ENCODE measurements at regions not wholly inside any gene's neighbourhood (a gene's known extent, or its start where the extent isn't known, plus 50 kb on each side); places are given as distances from the start of the nearest gene placed in this dataset.

DNA sequence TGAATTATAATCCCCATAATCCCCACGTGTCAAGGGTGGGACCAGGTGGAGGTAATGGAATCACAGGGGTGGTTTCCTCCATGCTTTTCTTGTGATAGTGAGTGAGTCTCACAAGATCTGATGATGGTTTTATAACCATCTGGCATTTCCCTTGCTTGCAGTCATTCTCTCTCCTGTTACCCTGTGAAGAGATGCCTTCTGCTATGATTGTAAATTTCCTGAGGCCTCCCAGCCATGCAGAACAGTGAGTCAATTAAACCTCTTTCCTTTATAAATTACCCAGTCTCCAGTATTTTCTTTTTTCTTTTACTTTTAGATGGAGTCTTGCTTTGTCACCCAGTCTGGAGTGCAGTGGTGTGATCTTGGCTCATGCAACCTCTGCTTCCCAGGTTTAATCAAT lies 182.7 kb upstream of the SEMA6A start:
- Histone ChIP-seq H3K9me3 (ENCODE audit: control insufficient read depth in 2 of 2, insufficient read depth in 1 of 2, low read length in 1 of 2) (no peaks in the 10 kb centered on the region), H3K4me3 (ENCODE audit: low read length in 2 of 2) (no peak overlapping the region)
- 92% methylated on average over 1 of the region's 1 CpG for WGBS

DNA sequence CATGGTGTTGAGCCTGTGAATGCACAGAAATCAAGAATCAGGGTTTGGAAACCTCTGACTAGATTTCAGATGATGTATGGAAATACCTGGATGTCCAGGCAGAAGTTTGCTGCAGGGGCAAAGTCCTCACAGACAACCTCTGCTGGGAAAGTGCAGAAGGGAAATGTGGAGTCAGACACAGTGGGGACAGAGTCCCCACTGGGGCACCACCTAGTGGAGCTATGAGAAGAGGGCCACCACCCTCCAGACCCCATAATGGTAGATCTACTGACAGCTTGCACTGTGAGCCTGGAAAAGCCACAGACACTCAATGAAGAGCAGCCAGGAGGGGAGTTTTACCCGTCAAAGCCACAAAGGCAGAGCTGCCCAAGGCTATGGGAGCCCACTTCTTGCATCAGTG lies 181.9 kb upstream of the SEMA6A start:
- Histone ChIP-seq H3K36me3 (ENCODE audit: control insufficient read depth in 2 of 2, insufficient read depth in 2 of 2, low read length in 1 of 2) (no peaks in the 10 kb centered on the region), H3K4me3 (ENCODE audit: low read length in 2 of 2) (no peak overlapping the region), H3K27ac (ENCODE audit: low read depth in 1 of 2, low read length in 1 of 2) (no peak overlapping the region), H3K9me3 (ENCODE audit: control insufficient read depth in 2 of 2, insufficient read depth in 1 of 2, low read length in 1 of 2) (no peaks in the 10 kb centered on the region), H3K4me1 (ENCODE audit: control insufficient read depth in 2 of 2, insufficient read depth in 2 of 2, low read length in 2 of 2) (no peaks in the 10 kb centered on the region), H3K27me3 (ENCODE audit: control insufficient read depth in 2 of 2, insufficient read depth in 1 of 2, low read length in 1 of 2) (no peaks in the 10 kb centered on the region)
- DNase-seq (ENCODE audit: low read depth in 6 of 9, low spot score in 9 of 9): no peak
- 77% methylated on average over 1 of the region's 1 CpG for WGBS

More for the DNA sequence above, 182.7 kb upstream of the SEMA6A start:
- Histone ChIP-seq H3K36me3 (ENCODE audit: control insufficient read depth in 2 of 2, insufficient read depth in 2 of 2, low read length in 1 of 2) (no peaks in the 10 kb centered on the region), H3K4me1 (ENCODE audit: control insufficient read depth in 2 of 2, insufficient read depth in 2 of 2, low read length in 2 of 2) (no peaks in the 10 kb centered on the region), H3K27ac (ENCODE audit: low read depth in 1 of 2, low read length in 1 of 2) (no peak overlapping the region), H3K27me3 (ENCODE audit: control insufficient read depth in 2 of 2, insufficient read depth in 1 of 2, low read length in 1 of 2) (no peaks in the 10 kb centered on the region)
- DNase-seq (ENCODE audit: low read depth in 6 of 9, low spot score in 9 of 9): no peak

DNA sequence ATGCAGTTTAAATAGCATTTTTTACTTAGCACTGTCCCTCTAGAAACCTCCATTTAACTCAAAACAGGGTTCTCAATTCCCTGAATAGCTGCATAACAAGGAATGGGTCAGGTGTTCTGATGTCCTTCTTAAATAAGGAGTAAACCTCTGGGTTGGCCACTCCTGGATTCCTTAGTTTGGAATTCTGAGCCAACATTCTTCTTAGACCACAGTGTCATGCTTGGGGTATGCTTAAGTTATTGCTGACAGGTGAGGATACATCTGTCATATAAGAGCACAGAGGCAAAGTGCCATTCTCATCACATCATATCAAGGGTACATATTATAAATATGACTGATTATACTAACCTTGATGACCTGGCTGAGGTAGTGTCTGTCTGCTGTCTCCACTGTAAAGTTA lies 179.9 kb upstream of the SEMA6A start:
- no peaks in the 10 kb centered on the region for H3K36me3 ChIP-seq (ENCODE audit: control insufficient read depth in 2 of 2, insufficient read depth in 2 of 2, low read length in 1 of 2)
- no peak overlapping the region for H3K27ac ChIP-seq (ENCODE audit: low read depth in 1 of 2, low read length in 1 of 2)
- no peak for DNase-seq (ENCODE audit: low read depth in 6 of 9, low spot score in 9 of 9)
- H3K4me3 ChIP-seq (ENCODE audit: low read length in 2 of 2): no peak overlapping the region
- H3K27me3 ChIP-seq (ENCODE audit: control insufficient read depth in 2 of 2, insufficient read depth in 1 of 2, low read length in 1 of 2): no peaks in the 10 kb centered on the region
- H3K9me3 ChIP-seq (ENCODE audit: control insufficient read depth in 2 of 2, insufficient read depth in 1 of 2, low read length in 1 of 2): no peaks in the 10 kb centered on the region
- H3K4me1 ChIP-seq (ENCODE audit: control insufficient read depth in 2 of 2, insufficient read depth in 2 of 2, low read length in 2 of 2): no peaks in the 10 kb centered on the region

DNA sequence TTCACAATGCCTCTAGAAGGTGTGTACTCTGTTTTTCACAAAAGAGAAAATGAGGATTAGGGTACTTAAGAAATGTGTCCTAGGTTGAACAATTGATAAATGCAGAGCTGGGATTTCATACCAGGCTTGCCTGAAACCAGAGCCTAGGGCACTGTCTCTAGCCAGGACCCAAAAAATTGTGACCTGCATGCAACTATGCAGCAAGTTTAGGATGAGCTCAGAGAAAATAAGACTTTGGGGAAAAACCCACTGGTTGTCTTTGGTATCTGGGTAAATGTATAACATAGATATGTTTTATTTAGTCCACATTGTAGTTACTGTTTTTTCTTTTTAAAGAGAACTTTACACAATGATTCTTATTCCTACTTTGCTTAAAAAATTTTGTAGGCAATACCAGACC lies 177.1 kb upstream of the SEMA6A start:
- Histone ChIP-seq H3K4me1 (ENCODE audit: control insufficient read depth in 2 of 2, insufficient read depth in 2 of 2, low read length in 2 of 2) (no peaks in the 10 kb centered on the region), H3K36me3 (ENCODE audit: control insufficient read depth in 2 of 2, insufficient read depth in 2 of 2, low read length in 1 of 2) (no peaks in the 10 kb centered on the region), H3K27ac (ENCODE audit: low read depth in 1 of 2, low read length in 1 of 2) (no peak overlapping the region), H3K27me3 (ENCODE audit: control insufficient read depth in 2 of 2, insufficient read depth in 1 of 2, low read length in 1 of 2) (no peaks in the 10 kb centered on the region), H3K4me3 (ENCODE audit: low read length in 2 of 2) (no peak overlapping the region), H3K9me3 (ENCODE audit: control insufficient read depth in 2 of 2, insufficient read depth in 1 of 2, low read length in 1 of 2) (no peaks in the 10 kb centered on the region)
- DNase-seq (ENCODE audit: low read depth in 6 of 9, low spot score in 9 of 9): no peak

DNA sequence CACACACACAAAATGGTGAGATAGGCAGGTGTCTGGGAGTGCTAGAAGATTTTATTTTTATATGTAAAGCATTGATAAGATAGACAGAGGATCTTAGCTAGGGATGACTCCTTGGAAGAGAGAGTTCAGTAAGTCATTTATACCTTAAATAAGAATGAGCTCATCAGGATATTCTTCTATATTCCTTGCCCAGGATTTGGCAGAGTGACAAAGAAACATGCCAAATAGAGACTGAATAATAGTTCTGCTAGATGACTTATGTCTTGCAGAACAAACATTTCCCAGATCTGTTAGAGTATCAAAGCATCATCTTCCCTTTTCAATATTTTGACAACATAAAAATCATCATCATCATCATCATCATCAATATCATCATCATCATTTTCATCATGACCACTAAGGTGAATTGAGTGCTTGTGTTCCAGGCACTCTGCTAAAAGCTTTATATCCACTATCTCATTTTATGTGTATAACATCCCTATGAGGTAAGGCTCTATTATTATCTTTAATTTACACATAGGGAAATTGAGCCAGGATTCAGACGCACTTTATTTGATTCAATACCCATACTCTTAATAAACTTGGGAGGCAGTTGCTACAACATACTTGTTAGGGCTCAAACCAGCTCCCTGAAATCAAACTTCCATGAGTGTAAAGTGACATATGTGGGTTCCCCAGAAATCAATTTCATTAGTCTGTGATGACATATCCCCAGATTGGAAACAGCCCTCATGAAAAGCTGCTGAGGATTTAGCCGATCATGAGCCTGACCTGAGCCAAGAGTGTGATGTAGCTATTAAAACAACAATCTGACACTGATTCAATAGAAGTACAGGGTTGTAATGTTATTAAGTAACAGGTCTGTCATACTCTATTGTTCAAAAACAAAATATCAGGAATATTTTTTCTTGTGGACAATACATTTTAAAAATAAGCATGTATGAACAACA lies 176.3 kb upstream of the SEMA6A start:
- DNase-seq (ENCODE audit: low read depth in 6 of 9, low spot score in 9 of 9): no peak
- H3K4me3 ChIP-seq (ENCODE audit: low read length in 2 of 2): no peak overlapping the region
- H3K36me3 ChIP-seq (ENCODE audit: control insufficient read depth in 2 of 2, insufficient read depth in 2 of 2, low read length in 1 of 2): no peaks in the 10 kb centered on the region
- WGBS: 96% methylated on average over 2 of the region's 2 CpGs
- no peaks in the 10 kb centered on the region for H3K27me3 ChIP-seq (ENCODE audit: control insufficient read depth in 2 of 2, insufficient read depth in 1 of 2, low read length in 1 of 2)
- H3K9me3 ChIP-seq (ENCODE audit: control insufficient read depth in 2 of 2, insufficient read depth in 1 of 2, low read length in 1 of 2): no peaks in the 10 kb centered on the region
- H3K27ac ChIP-seq (ENCODE audit: low read depth in 1 of 2, low read length in 1 of 2): no peak overlapping the region
- H3K4me1 ChIP-seq (ENCODE audit: control insufficient read depth in 2 of 2, insufficient read depth in 2 of 2, low read length in 2 of 2): no peaks in the 10 kb centered on the region

DNA sequence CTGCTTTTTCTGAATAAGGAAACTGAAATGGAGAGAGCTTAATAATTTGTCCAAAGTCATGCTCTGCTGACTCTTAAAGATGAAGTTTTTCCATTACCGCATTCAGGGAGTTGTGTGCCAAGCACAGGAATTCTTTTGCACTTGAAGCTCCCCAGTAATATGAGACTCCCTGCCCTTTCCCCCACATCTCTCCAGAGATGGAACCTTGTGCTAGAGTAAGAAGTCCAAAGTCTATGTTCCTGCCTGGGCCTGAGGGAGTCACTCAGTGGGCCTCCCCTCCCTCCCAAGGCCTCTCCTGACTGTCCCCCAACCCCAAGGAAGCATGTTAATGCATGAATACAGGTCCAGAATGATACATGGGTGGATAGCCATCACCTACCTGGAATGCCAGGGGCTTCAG lies 173.3 kb upstream of the SEMA6A start:
- H3K4me3 ChIP-seq (ENCODE audit: low read length in 2 of 2): no peak overlapping the region
- H3K27ac ChIP-seq (ENCODE audit: low read depth in 1 of 2, low read length in 1 of 2): no peak overlapping the region
- H3K36me3 ChIP-seq (ENCODE audit: control insufficient read depth in 2 of 2, insufficient read depth in 2 of 2, low read length in 1 of 2): no peaks in the 10 kb centered on the region
- WGBS: 97% methylated on average over 1 of the region's 1 CpG
- H3K27me3 ChIP-seq (ENCODE audit: control insufficient read depth in 2 of 2, insufficient read depth in 1 of 2, low read length in 1 of 2): no peaks in the 10 kb centered on the region
- no peaks in the 10 kb centered on the region for H3K4me1 ChIP-seq (ENCODE audit: control insufficient read depth in 2 of 2, insufficient read depth in 2 of 2, low read length in 2 of 2)
- no peak for DNase-seq (ENCODE audit: low read depth in 6 of 9, low spot score in 9 of 9)
- no peaks in the 10 kb centered on the region for H3K9me3 ChIP-seq (ENCODE audit: control insufficient read depth in 2 of 2, insufficient read depth in 1 of 2, low read length in 1 of 2)

DNA sequence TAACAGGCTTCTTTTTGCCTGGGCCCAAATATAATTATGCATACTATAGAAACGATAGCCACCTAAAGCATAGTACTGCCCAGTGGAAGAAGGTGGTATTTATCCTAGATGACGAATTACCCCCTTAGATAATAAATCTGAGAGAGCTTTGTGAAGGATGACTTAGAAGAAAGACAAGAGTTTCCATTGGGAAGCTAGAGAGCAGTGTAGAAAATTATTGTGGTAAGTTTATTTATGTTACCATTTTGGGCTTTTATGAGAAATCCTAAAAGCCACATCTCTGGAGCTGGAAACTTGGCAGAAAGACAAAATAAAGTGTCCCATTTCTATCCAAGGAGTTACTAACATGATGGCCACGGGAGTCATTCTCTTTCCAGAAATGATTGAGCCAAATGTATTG lies 172.0 kb upstream of the SEMA6A start:
- DNase-seq (ENCODE audit: low read depth in 6 of 9, low spot score in 9 of 9): no peak
- Histone ChIP-seq H3K9me3 (ENCODE audit: control insufficient read depth in 2 of 2, insufficient read depth in 1 of 2, low read length in 1 of 2) (no peaks in the 10 kb centered on the region), H3K4me1 (ENCODE audit: control insufficient read depth in 2 of 2, insufficient read depth in 2 of 2, low read length in 2 of 2) (no peaks in the 10 kb centered on the region), H3K27me3 (ENCODE audit: control insufficient read depth in 2 of 2, insufficient read depth in 1 of 2, low read length in 1 of 2) (no peaks in the 10 kb centered on the region), H3K4me3 (ENCODE audit: low read length in 2 of 2) (no peak overlapping the region), H3K36me3 (ENCODE audit: control insufficient read depth in 2 of 2, insufficient read depth in 2 of 2, low read length in 1 of 2) (no peaks in the 10 kb centered on the region), H3K27ac (ENCODE audit: low read depth in 1 of 2, low read length in 1 of 2) (no peak overlapping the region)
- WGBS: 91% methylated on average over 3 of the region's 3 CpGs

DNA sequence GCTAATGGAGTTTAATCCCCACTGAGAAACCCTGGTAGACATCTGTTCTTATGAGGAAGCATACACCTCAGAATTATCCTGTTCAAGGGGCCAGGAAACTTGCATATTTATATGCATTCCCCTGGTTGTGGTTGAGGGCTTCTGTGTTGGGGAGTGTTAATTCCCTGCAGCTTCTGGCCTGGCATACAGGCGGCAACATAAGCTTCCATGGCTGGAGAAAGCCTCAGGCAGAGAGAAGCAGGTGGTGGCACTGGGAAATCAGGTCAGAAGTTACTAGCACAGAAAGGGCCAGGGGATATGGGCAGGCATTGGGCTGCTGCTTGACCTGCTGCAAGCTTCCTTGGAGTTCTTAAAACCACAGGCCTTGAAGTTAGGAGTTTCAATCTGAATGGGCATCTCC lies 166.1 kb upstream of the SEMA6A start:
- H3K4me3 ChIP-seq (ENCODE audit: low read length in 2 of 2): no peak overlapping the region
- no peak for DNase-seq (ENCODE audit: low read depth in 6 of 9, low spot score in 9 of 9)
- peaks cover 0 to 5% of the 10 kb centered on the region in 2 donors for H3K4me1 ChIP-seq (ENCODE audit: control insufficient read depth in 2 of 2, insufficient read depth in 2 of 2, low read length in 2 of 2)
- H3K27me3 ChIP-seq (ENCODE audit: control insufficient read depth in 2 of 2, insufficient read depth in 1 of 2, low read length in 1 of 2): no peaks in the 10 kb centered on the region
- H3K27ac ChIP-seq (ENCODE audit: low read depth in 1 of 2, low read length in 1 of 2): no peak overlapping the region
- no peaks in the 10 kb centered on the region for H3K9me3 ChIP-seq (ENCODE audit: control insufficient read depth in 2 of 2, insufficient read depth in 1 of 2, low read length in 1 of 2)
- H3K36me3 ChIP-seq (ENCODE audit: control insufficient read depth in 2 of 2, insufficient read depth in 2 of 2, low read length in 1 of 2): no peaks in the 10 kb centered on the region
- WGBS: 94% methylated on average over 1 of the region's 1 CpG

DNA sequence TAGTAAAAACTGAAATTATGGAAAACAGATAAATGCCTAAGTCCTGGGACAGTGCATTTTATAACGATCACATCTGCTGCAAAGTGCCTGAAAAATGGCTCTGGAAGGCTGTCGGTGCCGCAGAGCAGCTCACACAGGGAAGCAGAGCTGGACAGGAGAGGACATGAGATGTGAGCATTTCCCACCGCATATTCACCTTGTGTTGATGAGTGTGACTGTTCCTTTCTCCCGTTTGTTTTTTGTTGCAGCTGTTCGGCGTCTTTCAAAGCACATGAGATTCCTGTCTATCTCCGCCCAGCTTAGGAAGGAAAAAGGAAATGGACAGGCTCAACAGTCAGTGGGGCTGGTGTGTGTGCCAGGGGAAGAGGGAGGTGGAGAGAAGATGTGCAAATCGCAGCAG lies 164.9 kb upstream of the SEMA6A start:
- WGBS: 84% methylated on average over 9 of the region's 9 CpGs
- no peak overlapping the region for H3K27ac ChIP-seq (ENCODE audit: low read depth in 1 of 2, low read length in 1 of 2)
- H3K36me3 ChIP-seq (ENCODE audit: control insufficient read depth in 2 of 2, insufficient read depth in 2 of 2, low read length in 1 of 2): no peaks in the 10 kb centered on the region
- no peaks in the 10 kb centered on the region for H3K27me3 ChIP-seq (ENCODE audit: control insufficient read depth in 2 of 2, insufficient read depth in 1 of 2, low read length in 1 of 2)
- H3K4me1 ChIP-seq (ENCODE audit: control insufficient read depth in 2 of 2, insufficient read depth in 2 of 2, low read length in 2 of 2): peaks cover 0 to 5% of the 10 kb centered on the region in 2 donors
- H3K4me3 ChIP-seq (ENCODE audit: low read length in 2 of 2): no peak overlapping the region
- no peak for DNase-seq (ENCODE audit: low read depth in 6 of 9, low spot score in 9 of 9)
- H3K9me3 ChIP-seq (ENCODE audit: control insufficient read depth in 2 of 2, insufficient read depth in 1 of 2, low read length in 1 of 2): no peaks in the 10 kb centered on the region

Data from thymus (tissue), 11 donors.